ENCODE measurements at regions not wholly inside any gene's neighbourhood (a gene's known extent, or its start where the extent isn't known, plus 50 kb on each side); places are given as distances from the start of the nearest gene placed in this dataset.

DNA sequence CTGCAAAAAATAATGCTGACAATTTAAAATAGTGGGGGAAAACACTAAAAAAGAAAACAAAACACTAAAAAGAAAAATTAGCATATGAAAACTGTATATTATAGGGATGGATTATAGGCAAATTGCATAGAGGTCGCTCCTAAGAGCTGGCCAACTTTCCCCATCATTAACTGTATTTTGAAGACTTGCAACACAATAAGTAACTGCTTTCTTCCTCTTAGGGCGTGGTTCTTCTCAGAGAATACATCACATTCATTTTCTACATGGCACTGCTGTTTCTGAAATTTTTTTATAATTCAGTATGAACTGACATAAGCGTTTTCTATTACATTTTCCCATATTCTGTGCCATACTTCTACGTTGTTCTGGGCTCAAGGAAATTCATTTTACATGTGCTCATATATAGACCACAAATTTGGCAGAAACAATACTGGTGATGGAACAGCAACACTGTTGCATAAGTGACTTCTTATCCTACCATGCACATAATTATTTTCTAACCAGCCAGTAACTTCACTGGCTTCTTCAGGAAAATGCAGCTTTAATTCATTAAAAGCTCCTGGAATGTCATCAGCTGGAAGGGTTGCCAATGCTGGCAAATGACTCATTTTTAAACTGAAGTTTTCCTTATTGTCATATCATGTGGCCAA is 171.2 kb upstream of the DMAC1 start:
- no peak for DNase-seq
- peak; percentile 34 for ATAC-seq
- intact Hi-C loops (cut with micrococcal nuclease) = loop anchor here (5.0 kb wide), 1 partner anchor 289 kb away; no protein-coding TSS in a partner anchor

GRCh38 chr9:7968687-7969086 is 169.1 kb upstream of the DMAC1 start:
- intact Hi-C loops (cut with micrococcal nuclease) = no loop called here
- no peak for ATAC-seq
- DNase-seq = no peak

- intact Hi-C loops (cut with micrococcal nuclease) = no loop called here
- no peak for ATAC-seq
- no peak for DNase-seq
These were observed 168.3 kb upstream of the DMAC1 start for GRCh38 chr9:7967851-7968250.

GRCh38 chr9:7967093-7967827 is 167.7 kb upstream of the DMAC1 start:
- ATAC-seq = no peak
- intact Hi-C loops (cut with micrococcal nuclease) = no loop called here
- DNase-seq = no peak

GRCh38 chr9:7965063-7965462 is 165.5 kb upstream of the DMAC1 start:
- DNase-seq = no peak
- intact Hi-C loops (cut with micrococcal nuclease) = no loop called here
- no peak for ATAC-seq

GRCh38 chr9:7963026-7963425 is 163.4 kb upstream of the DMAC1 start:
- no peak for DNase-seq
- ATAC-seq = peak; percentile 47
- intact Hi-C loops (cut with micrococcal nuclease) = no loop called here

DNA sequence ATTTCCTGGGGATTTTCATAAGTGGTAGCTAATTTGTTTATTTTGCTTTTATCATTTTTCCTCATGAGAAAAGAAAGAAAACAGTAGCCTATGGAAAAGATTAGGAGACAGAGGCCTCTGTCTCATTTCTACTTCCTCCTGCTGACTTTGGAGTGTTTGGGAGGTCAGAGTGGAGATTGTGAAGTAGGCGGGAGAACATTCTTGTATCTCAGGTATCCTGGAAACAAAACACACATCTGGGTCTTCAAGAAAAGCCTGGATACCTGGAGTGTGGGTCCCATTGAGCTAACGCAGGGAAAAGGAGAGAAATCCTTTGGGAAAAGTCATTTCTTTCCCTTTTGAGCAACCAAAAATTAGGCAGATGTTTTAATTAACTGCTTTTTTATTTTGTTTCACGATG is 161.5 kb upstream of the DMAC1 start:
- no peak for DNase-seq
- intact Hi-C loops (cut with micrococcal nuclease) = no loop called here
- ATAC-seq = no peak

DNA sequence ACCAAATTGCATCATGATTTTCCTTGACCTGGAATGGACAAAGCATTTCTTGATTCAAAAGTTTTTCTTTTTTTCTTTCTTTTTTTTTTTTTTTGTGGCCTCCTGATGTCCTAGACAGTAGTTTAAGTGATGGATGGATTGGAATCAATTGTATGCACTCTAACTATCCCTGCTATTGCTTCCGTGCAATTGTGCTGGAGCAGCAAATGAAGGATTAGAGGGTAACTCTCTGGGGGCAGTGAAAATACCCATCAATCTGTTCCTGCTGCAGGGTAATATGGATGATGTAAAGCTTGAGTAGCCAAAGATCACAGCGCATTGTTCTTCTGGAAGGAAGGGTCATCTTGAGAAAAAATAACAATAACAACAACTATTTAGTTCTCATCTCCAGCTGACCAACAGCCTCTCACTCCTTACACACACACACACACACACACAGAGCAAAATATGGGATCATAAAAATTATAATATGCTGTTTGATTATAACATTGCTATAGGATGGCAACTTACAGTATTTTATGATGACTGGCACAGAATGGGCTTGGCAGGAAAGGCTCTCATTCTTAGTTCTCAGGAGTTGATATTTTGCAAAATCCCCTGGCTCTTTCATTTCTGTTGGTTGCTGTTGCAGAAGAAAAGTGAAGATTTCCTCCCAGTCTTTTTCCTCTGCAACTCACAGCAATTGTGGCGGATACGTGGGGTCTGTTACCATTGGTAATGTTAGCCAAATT is 160.9 kb upstream of the DMAC1 start:
- DNase-seq (no peak), ATAC-seq (no peak)
- intact Hi-C loops (cut with micrococcal nuclease) = no loop called here

DNA sequence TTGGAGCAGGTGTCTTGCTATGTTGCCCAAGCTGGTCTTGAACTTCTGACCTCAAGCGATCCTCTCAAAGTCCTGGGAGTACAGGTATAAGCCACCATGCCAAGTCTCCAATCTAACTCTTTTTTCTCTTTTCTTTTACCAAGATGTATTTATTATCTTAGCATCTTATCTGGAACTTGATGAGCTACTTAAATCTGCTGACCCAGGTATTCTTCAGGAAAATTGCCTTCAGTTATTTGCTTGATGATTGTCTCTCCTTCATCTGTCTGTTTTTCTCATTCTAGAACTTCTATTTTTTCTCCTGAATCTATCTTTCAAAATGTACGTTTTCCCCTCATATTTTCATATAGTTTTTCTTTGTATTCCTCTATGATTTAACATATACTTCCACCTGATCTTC is 158.2 kb upstream of the DMAC1 start:
- no peak for ATAC-seq
- intact Hi-C loops (cut with micrococcal nuclease) = no loop called here
- no peak for DNase-seq

DNA sequence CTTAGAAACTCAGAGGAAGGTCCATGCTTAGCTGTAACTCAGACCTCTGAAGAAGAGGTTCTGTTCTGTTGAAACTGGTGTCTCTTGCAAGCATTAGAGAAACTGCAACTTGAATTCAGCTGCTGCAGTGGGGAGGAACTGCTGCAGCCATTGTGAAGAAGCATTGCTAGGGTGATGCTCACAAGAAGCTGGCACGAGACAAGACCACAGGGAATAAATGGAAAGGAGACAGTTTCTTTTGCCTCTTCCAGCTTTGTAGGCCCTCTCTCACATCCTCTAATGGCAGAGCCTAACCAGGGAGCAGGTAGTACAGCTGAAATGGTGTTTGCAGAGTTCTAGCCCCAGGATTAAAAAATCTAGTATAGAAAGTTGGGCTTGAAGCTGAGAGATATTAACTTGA is 148.0 kb upstream of the DMAC1 start:
- ATAC-seq = no peak
- intact Hi-C loops (cut with micrococcal nuclease) = no loop called here

DNA sequence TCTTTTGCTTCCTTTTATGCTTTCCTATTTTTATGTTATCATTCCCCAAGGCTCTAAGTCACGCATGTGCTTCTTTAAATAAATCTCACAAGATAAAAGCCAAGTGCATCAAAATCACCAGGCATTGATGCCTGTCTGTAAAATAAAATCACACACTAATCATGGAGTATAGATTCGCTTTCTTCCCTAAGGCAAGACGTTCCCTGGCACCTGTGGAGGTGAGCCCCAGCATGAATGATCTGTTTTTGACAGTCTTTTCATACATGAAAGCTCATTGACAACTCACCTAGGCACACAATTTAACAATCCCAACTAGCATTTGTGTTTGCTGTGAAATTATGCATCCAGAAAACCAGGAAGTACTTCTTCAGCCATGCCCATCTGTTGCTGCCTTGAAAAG is 146.9 kb upstream of the DMAC1 start:
- DNase-seq (no peak), ATAC-seq (no peak)
- intact Hi-C loops (cut with micrococcal nuclease) = no loop called here

More for the DNA sequence above, 148.0 kb upstream of the DMAC1 start:
- no peak for DNase-seq

- peak; percentile 51 for ATAC-seq
- DNase-seq = no peak
- intact Hi-C loops (cut with micrococcal nuclease) = no loop called here
These were observed 145.0 kb upstream of the DMAC1 start for GRCh38 chr9:7944572-7944971.

GRCh38 chr9:7937761-7938491 is 138.3 kb upstream of the DMAC1 start:
- ATAC-seq = no peak
- intact Hi-C loops (cut with micrococcal nuclease) = no loop called here
- DNase-seq = no peak

DNA sequence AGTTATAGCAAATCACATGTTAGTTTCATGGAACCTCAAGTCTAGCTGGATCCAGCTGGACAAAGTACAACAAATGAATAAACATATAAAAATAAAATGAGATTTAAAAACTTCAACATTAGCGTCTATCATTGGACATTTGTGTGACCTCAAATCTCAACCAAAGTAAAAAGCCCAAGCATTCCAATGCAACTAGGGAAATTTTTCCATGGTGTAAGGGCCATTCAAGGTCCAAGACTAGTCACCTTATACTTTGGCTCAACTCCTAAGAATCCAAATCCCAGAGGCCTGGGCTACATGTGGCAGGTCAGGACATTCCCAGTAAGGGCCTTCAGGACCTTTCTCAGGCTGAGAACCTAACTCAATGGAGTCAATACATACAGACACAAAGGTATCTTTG is 137.4 kb upstream of the DMAC1 start:
- ATAC-seq = no peak
- DNase-seq = no peak
- intact Hi-C loops (cut with micrococcal nuclease) = no loop called here

- DNase-seq (peak; percentile 30), ATAC-seq (no peak)
- intact Hi-C loops (cut with micrococcal nuclease) = no loop called here
These were observed 136.6 kb upstream of the DMAC1 start for GRCh38 chr9:7936163-7936562.

GRCh38 chr9:7935681-7936080 is 136.1 kb upstream of the DMAC1 start:
- ATAC-seq (peak; percentile 17), DNase-seq (no peak)
- intact Hi-C loops (cut with micrococcal nuclease) = no loop called here

DNA sequence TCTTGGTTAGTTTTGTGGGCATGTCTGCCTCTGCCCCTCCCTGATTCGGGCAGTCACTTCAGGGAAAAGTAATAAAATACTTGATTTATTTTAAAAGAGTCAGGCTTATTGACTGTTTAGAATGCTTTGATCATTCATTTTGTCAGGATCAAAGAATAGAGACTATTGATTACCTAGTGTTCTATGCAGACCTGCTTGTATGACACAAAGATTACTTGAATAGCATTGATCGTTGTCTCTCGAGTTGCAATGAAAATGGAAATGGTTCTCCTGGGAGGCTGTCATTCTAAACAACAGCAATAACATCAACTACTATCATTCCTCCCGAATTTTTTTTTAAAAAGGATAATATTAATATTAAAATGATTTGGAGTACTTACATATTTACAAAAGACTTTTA is 133.2 kb upstream of the DMAC1 start:
- ATAC-seq = no peak
- intact Hi-C loops (cut with micrococcal nuclease) = no loop called here
- no peak for DNase-seq

DNA sequence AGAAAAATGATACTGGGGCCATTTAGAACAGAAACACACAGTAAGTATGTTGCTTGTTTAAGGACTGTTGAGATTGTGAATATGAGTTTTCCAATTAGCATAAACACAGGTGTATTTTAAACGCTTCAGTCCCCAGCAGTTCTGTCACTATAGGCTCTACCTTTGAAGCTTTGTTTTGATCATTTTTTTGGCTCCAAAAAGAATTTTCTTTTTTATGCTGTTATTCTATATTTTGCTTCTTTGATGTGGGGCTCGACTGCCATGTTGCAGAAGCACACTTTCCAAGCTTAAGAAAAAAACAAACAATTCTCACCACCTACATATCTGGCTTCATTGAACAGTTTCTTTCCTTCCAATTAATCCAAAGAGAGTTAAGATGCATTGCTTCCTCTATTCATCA is 131.0 kb upstream of the DMAC1 start:
- ATAC-seq (no peak), DNase-seq (no peak)
- intact Hi-C loops (cut with micrococcal nuclease) = no loop called here

GRCh38 chr9:7921545-7922197 is 122.1 kb upstream of the DMAC1 start:
- intact Hi-C loops (cut with micrococcal nuclease) = no loop called here
- no peak for ATAC-seq
- DNase-seq = no peak
